ENCODE measurements at regions not wholly inside any gene's neighbourhood (a gene's known extent, or its start where the extent isn't known, plus 50 kb on each side); places are given as distances from the start of the nearest gene placed in this dataset.

DNA sequence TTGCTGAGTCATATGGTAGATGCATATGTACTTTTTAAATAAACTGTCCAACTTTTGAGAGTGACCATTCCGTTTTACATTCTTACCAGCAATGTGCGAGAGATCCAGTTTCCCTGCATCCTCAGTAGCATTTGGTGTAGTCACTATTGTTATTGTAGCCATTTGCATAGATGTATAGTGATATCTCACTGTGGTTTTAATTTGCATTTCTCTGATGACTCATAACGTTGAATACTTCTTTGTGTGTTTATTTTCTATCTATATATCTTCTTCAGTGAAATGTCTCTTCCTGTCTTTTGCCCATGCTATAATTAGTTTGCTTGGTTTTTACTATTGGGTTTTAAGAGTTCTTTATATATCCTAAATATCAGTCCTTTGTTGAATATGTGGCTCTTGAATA lies 255.7 kb upstream of the GRM7 start:
- DNase-seq (ENCODE audit: low read depth) (peak; percentile 39), FAIRE-seq (no peak)
- no peaks in the 10 kb centered on the region for H3K9me3 ChIP-seq (ENCODE audit: insufficient read depth, low read depth, low read length)
- H3K9ac ChIP-seq (ENCODE audit: low read length): no peak overlapping the region
- peaks cover 2% of the 10 kb centered on the region for H3K9me3 Mint-ChIP-seq (ENCODE audit: unreplicated experiment)
- no peaks in the 10 kb centered on the region for H3K4me1 Mint-ChIP-seq (ENCODE audit: low read depth, unreplicated experiment)
- H2AFZ ChIP-seq (ENCODE audit: low read depth, low read length): no peak overlapping the region
- H3K4me1 ChIP-seq (ENCODE audit: insufficient read depth, low read length): no peaks in the 10 kb centered on the region
- H3K36me3 Mint-ChIP-seq (ENCODE audit: low read depth, unreplicated experiment): no peaks in the 10 kb centered on the region
- no peak overlapping the region for H3K27ac ChIP-seq (ENCODE audit: low read depth, low read length)
- H3K79me2 ChIP-seq (ENCODE audit: insufficient read depth, low read length): no peaks in the 10 kb centered on the region
- H3K27me3 ChIP-seq (ENCODE audit: insufficient read depth, low read length): no peaks in the 10 kb centered on the region
- no peak for TF ChIP-seq EZH2 (IDR thresholded peaks at IDR 0.05; ENCODE audit: insufficient read depth, low read length)
- TF ChIP-seq, protein P1, sequence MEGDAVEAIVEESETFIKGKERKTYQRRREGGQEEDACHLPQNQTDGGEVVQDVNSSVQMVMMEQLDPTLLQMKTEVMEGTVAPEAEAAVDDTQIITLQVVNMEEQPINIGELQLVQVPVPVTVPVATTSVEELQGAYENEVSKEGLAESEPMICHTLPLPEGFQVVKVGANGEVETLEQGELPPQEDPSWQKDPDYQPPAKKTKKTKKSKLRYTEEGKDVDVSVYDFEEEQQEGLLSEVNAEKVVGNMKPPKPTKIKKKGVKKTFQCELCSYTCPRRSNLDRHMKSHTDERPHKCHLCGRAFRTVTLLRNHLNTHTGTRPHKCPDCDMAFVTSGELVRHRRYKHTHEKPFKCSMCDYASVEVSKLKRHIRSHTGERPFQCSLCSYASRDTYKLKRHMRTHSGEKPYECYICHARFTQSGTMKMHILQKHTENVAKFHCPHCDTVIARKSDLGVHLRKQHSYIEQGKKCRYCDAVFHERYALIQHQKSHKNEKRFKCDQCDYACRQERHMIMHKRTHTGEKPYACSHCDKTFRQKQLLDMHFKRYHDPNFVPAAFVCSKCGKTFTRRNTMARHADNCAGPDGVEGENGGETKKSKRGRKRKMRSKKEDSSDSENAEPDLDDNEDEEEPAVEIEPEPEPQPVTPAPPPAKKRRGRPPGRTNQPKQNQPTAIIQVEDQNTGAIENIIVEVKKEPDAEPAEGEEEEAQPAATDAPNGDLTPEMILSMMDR (IDR thresholded peaks at IDR 0.05; ENCODE audit: insufficient read depth, low read depth, low read length): no peak
- H3K4me2 ChIP-seq (ENCODE audit: low read length): no peak overlapping the region
- H4K20me1 ChIP-seq (ENCODE audit: insufficient read depth, low read length): no peaks in the 10 kb centered on the region
- no peak overlapping the region for H3K27ac Mint-ChIP-seq (ENCODE audit: unreplicated experiment)
- no peaks in the 10 kb centered on the region for H3K36me3 ChIP-seq (ENCODE audit: insufficient read depth, low read length)
- H3K4me3 ChIP-seq (ENCODE audit: insufficient read depth, low read depth, low read length): no peak overlapping the region
- no peaks in the 10 kb centered on the region for H3K27me3 Mint-ChIP-seq (ENCODE audit: low read depth, unreplicated experiment)
- no peak overlapping the region for H3K4me3 Mint-ChIP-seq (ENCODE audit: unreplicated experiment)

GRCh38 chr3:6608843-6609242 lies 252.1 kb upstream of the GRM7 start:
- no peak overlapping the region for H2AFZ ChIP-seq (ENCODE audit: low read depth, low read length)
- no peaks in the 10 kb centered on the region for H3K9me3 ChIP-seq (ENCODE audit: insufficient read depth, low read depth, low read length)
- H3K4me1 ChIP-seq (ENCODE audit: insufficient read depth, low read length): no peaks in the 10 kb centered on the region
- no peaks in the 10 kb centered on the region for H3K36me3 ChIP-seq (ENCODE audit: insufficient read depth, low read length)
- H3K27me3 ChIP-seq (ENCODE audit: insufficient read depth, low read length): no peaks in the 10 kb centered on the region
- no peaks in the 10 kb centered on the region for H3K36me3 Mint-ChIP-seq (ENCODE audit: low read depth, unreplicated experiment)
- H3K9me3 Mint-ChIP-seq (ENCODE audit: unreplicated experiment): no peaks in the 10 kb centered on the region
- H3K27me3 Mint-ChIP-seq (ENCODE audit: low read depth, unreplicated experiment): no peaks in the 10 kb centered on the region
- no peak overlapping the region for H3K27ac ChIP-seq (ENCODE audit: low read depth, low read length)
- H3K4me3 Mint-ChIP-seq (ENCODE audit: unreplicated experiment): no peak overlapping the region
- DNase-seq (ENCODE audit: low read depth) (no peak), FAIRE-seq (no peak)
- H4K20me1 ChIP-seq (ENCODE audit: insufficient read depth, low read length): no peaks in the 10 kb centered on the region
- H3K4me1 Mint-ChIP-seq (ENCODE audit: low read depth, unreplicated experiment): no peaks in the 10 kb centered on the region
- H3K9ac ChIP-seq (ENCODE audit: low read length): no peak overlapping the region
- TF ChIP-seq, protein P1 (IDR thresholded peaks at IDR 0.05; ENCODE audit: insufficient read depth, low read depth, low read length): no peak
- no peak for TF ChIP-seq EZH2 (IDR thresholded peaks at IDR 0.05; ENCODE audit: insufficient read depth, low read length)
- no peak overlapping the region for H3K4me2 ChIP-seq (ENCODE audit: low read length)
- no peak overlapping the region for H3K4me3 ChIP-seq (ENCODE audit: insufficient read depth, low read depth, low read length)
- no peaks in the 10 kb centered on the region for H3K79me2 ChIP-seq (ENCODE audit: insufficient read depth, low read length)
- H3K27ac Mint-ChIP-seq (ENCODE audit: unreplicated experiment): no peak overlapping the region

- H3K4me3 Mint-ChIP-seq (ENCODE audit: unreplicated experiment): no peak overlapping the region
- Histone ChIP-seq H3K79me2 (ENCODE audit: insufficient read depth, low read length) (no peaks in the 10 kb centered on the region), H2AFZ (ENCODE audit: low read depth, low read length) (no peak overlapping the region), H3K4me1 (ENCODE audit: insufficient read depth, low read length) (no peaks in the 10 kb centered on the region), H3K4me3 (ENCODE audit: insufficient read depth, low read depth, low read length) (no peak overlapping the region), H3K9ac (ENCODE audit: low read length) (no peak overlapping the region), H3K9me3 (ENCODE audit: insufficient read depth, low read depth, low read length) (no peaks in the 10 kb centered on the region), H3K27me3 (ENCODE audit: insufficient read depth, low read length) (no peaks in the 10 kb centered on the region), H3K36me3 (ENCODE audit: insufficient read depth, low read length) (no peaks in the 10 kb centered on the region), H3K4me2 (ENCODE audit: low read length) (no peak overlapping the region), H4K20me1 (ENCODE audit: insufficient read depth, low read length) (no peaks in the 10 kb centered on the region), H3K27ac (ENCODE audit: low read depth, low read length) (no peak overlapping the region)
- no peaks in the 10 kb centered on the region for H3K4me1 Mint-ChIP-seq (ENCODE audit: low read depth, unreplicated experiment)
- H3K9me3 Mint-ChIP-seq (ENCODE audit: unreplicated experiment): no peaks in the 10 kb centered on the region
- no peaks in the 10 kb centered on the region for H3K36me3 Mint-ChIP-seq (ENCODE audit: low read depth, unreplicated experiment)
- DNase-seq (ENCODE audit: low read depth) (no peak), FAIRE-seq (no peak)
- TF ChIP-seq, protein P1 (IDR thresholded peaks at IDR 0.05; ENCODE audit: insufficient read depth, low read depth, low read length): no peak
- TF ChIP-seq EZH2 (IDR thresholded peaks at IDR 0.05; ENCODE audit: insufficient read depth, low read length): no peak
- H3K27ac Mint-ChIP-seq (ENCODE audit: unreplicated experiment): no peak overlapping the region
- no peaks in the 10 kb centered on the region for H3K27me3 Mint-ChIP-seq (ENCODE audit: low read depth, unreplicated experiment)
Observed at GRCh38 chr3:6612034-6612616, 248.8 kb upstream of the GRM7 start.
